ENCODE measurements at regions not wholly inside any gene's neighbourhood (a gene's known extent, or its start where the extent isn't known, plus 50 kb on each side); places are given as distances from the start of the nearest gene placed in this dataset.

- TF ChIP-seq, protein P1, sequence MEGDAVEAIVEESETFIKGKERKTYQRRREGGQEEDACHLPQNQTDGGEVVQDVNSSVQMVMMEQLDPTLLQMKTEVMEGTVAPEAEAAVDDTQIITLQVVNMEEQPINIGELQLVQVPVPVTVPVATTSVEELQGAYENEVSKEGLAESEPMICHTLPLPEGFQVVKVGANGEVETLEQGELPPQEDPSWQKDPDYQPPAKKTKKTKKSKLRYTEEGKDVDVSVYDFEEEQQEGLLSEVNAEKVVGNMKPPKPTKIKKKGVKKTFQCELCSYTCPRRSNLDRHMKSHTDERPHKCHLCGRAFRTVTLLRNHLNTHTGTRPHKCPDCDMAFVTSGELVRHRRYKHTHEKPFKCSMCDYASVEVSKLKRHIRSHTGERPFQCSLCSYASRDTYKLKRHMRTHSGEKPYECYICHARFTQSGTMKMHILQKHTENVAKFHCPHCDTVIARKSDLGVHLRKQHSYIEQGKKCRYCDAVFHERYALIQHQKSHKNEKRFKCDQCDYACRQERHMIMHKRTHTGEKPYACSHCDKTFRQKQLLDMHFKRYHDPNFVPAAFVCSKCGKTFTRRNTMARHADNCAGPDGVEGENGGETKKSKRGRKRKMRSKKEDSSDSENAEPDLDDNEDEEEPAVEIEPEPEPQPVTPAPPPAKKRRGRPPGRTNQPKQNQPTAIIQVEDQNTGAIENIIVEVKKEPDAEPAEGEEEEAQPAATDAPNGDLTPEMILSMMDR (IDR thresholded peaks at IDR 0.05 in 4 of 5, conservative IDR thresholded peaks at IDR 0.05 in 1 of 5) = no peak
- no peak for TF ChIP-seq POLR2A (IDR thresholded peaks at IDR 0.05)
Measured at GRCh38 chr2:128589681-128590080, 271.0 kb upstream of the HS6ST1 start.
